Naive thymus-derived CD4-positive, alpha-beta T cell (primary cell): ENCODE measurements at regions not wholly inside any gene's neighbourhood (a gene's known extent, or its start where the extent isn't known, plus 50 kb on each side); places are given as distances from the start of the nearest gene placed in this dataset.

Experiments
- ATAC-seq: fragments of 150-1000 bp; cut with Tn5 transposase; 2 replicates; pipeline ENCODE4 v1.10.0; 2021; ENCODE audit warnings: mild to moderate bottlenecking, moderate library complexity
- CTCF ChIA-PET: fragments of 350-600 bp; sonication (Branson Sonifier 250); formaldehyde crosslinking; loops from one replicate; lab custom pipeline; 2021; ENCODE audit warnings: antibody characterized with exemption; lab: Charles Lee
- POLR2A ChIA-PET: fragments of 350-600 bp; sonication (Branson Sonifier 250); formaldehyde crosslinking; loops from one replicate; lab custom pipeline; 2021; ENCODE audit warnings: antibody characterized with exemption, inconsistent platforms; lab: Charles Lee
- DNase-seq, 9 donors: peaks; one replicate each; pipeline versions ENCODE4 v3.0.0 to v3.0.0-alpha.2; 2020 to 2022; ENCODE audit warnings: mixed read lengths in 1 of 9
- H3K27ac ChIP-seq: one replicate; pipeline ENCODE4 v1.7.0; 2013; ENCODE audit warnings: mild to moderate bottlenecking, low read depth, low read length, moderate library complexity
- H3K27me3 ChIP-seq, 2 donors: one replicate each; pipeline ENCODE4 v1.7.0; 2013; ENCODE audit warnings: low read length in 2 of 2, mild to moderate bottlenecking in 2 of 2, moderate library complexity in 2 of 2; ENCODE audit not compliant: control insufficient read depth in 2 of 2, insufficient read depth in 2 of 2
- H3K36me3 ChIP-seq, 3 experiments: 1 replicate in 2 of 3; 2 replicates in 1 of 3; pipeline ENCODE4 v1.7.0; 2013; ENCODE audit warnings: low read length in 3 of 3, mild to moderate bottlenecking in 3 of 3, moderate library complexity in 1 of 3; ENCODE audit not compliant: insufficient read depth in 3 of 3, control insufficient read depth in 2 of 3
- H3K4me1 ChIP-seq, 2 donors: one replicate each; pipeline ENCODE4 v1.7.0; 2013; ENCODE audit warnings: low read length in 2 of 2, mild to moderate bottlenecking in 2 of 2, moderate library complexity in 1 of 2; ENCODE audit not compliant: control insufficient read depth in 2 of 2, insufficient read depth in 2 of 2
- H3K4me3 ChIP-seq: 2 replicates; pipeline ENCODE4 v1.7.0; 2013; ENCODE audit warnings: mild to moderate bottlenecking, low read length
- H3K9me3 ChIP-seq, 3 experiments: 1 replicate in 2 of 3; 2 replicates in 1 of 3; pipeline ENCODE4 v1.7.0; 2013; ENCODE audit warnings: low read length in 3 of 3; ENCODE audit not compliant: control insufficient read depth in 2 of 3
- H3K27ac Mint-ChIP-seq, 9 donors: one replicate each; pipeline ENCODE4 v1.8.0; 2020 to 2022; ENCODE audit warnings: mixed read lengths in 9 of 9, mild to moderate bottlenecking in 8 of 9, moderate library complexity in 5 of 9, inconsistent platforms in 2 of 9
- H3K27me3 Mint-ChIP-seq, 5 donors: one replicate each; pipeline ENCODE4 v1.8.0; 2021 to 2022; ENCODE audit warnings: mixed read lengths in 5 of 5, mild to moderate bottlenecking in 1 of 5
- H3K36me3 Mint-ChIP-seq, 5 donors: one replicate each; pipeline ENCODE4 v1.8.0; 2020 to 2022; ENCODE audit warnings: mixed read lengths in 5 of 5, mild to moderate bottlenecking in 3 of 5, inconsistent platforms in 1 of 5
- H3K4me1 Mint-ChIP-seq, 7 donors: one replicate each; pipeline ENCODE4 v1.8.0; 2020 to 2022; ENCODE audit warnings: mixed read lengths in 7 of 7, mild to moderate bottlenecking in 3 of 7, inconsistent platforms in 1 of 7
- H3K4me3 Mint-ChIP-seq, 10 donors: one replicate each; pipeline ENCODE4 v1.8.0; 2020 to 2022; ENCODE audit warnings: mild to moderate bottlenecking in 10 of 10, mixed read lengths in 10 of 10, moderate library complexity in 6 of 10, inconsistent platforms in 2 of 10
- H3K9me3 Mint-ChIP-seq, 11 donors: one replicate each; pipeline ENCODE4 v1.8.0; 2020 to 2022; ENCODE audit warnings: mixed read lengths in 11 of 11, mild to moderate bottlenecking in 4 of 11, inconsistent platforms in 1 of 11, moderate library complexity in 1 of 11
- intact Hi-C, 2 donors: fragments of 100-400 bp; cut with micrococcal nuclease; formaldehyde crosslinking; loops; one replicate each; pipeline ENCODE4 v1.15.1; 2023

DNA sequence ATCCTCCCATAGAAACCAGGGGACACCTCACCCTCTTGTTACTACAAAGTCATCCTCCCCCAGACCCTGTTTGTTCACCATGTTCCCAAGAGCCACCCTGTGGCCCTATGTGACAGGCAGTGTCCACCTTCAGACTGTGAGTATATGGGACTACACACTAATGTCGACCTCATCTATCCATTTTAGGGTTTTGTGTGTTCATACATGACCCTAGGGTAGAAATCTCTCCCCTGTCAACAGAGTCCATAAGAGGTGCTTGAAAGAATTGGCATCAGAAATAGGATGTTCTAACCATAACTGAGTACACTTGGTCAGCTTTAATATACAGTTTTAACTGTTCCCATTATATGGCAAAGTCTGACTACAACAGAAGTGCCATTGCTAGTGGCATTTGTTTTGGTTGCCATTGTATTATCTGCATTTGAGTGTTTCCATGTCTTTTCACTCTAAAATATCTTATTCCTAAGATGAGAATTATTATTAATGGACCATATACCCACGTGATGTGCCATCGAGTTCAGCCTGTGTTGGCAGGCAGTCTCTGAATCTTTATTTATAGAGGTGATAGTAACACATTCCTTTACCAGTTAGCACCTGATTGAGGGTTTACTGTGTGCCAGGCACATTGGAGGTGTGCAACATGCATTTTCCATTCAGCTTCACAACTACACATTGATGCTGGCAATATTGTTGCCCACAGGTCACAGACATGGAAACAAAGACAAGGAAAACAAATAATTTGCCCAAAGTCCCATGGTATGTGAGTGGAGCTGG, 590.6 kb upstream of the IGFBP3 start:
- H3K27me3 Mint-ChIP-seq, result no peaks in the 10 kb centered on the region
- Histone ChIP-seq H3K4me1 (no peaks in the 10 kb centered on the region), H3K4me3 (no peak overlapping the region), H3K27me3 (no peaks in the 10 kb centered on the region), H3K36me3 (no peaks in the 10 kb centered on the region), H3K9me3 (no peaks in the 10 kb centered on the region), H3K27ac (no peak overlapping the region)
- intact Hi-C loops, result no loop called here
- DNase-seq (no peak), ATAC-seq (no peak)
- no peaks in the 10 kb centered on the region for H3K36me3 Mint-ChIP-seq
- no peak overlapping the region for H3K27ac Mint-ChIP-seq
- ChIA-PET POLR2A (no interaction called here), CTCF (no interaction called here)
- H3K4me3 Mint-ChIP-seq, result no peak overlapping the region
- H3K9me3 Mint-ChIP-seq, result peaks cover 0 to 9% (median 6%) of the 10 kb centered on the region in 11 donors
- H3K4me1 Mint-ChIP-seq, result peaks cover 0 to 1% (median 0%) of the 10 kb centered on the region in 7 donors

DNA sequence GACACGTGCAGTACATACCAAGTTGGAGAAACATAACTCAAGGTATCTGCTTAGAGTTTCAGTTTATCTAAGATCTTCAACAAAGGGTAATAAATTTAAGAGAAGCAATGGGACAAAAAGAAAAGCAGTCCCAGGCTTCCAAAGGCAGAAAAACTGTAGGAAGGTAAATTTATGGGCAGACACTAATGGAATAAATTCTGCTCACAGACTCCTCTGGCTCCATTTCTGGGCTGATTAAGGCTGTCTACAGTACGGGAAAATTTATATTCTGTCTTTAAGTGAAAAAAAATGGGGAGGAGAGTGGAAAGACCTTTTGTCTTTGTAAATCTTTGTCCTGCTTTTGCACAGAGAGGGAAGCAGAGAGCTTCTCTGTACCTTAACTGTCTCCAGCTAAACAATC, 587.5 kb upstream of the IGFBP3 start:
- Histone ChIP-seq H3K4me1 (no peaks in the 10 kb centered on the region), H3K9me3 (no peaks in the 10 kb centered on the region), H3K27me3 (no peaks in the 10 kb centered on the region), H3K4me3 (no peak overlapping the region), H3K27ac (no peak overlapping the region), H3K36me3 (no peaks in the 10 kb centered on the region)
- no peaks in the 10 kb centered on the region for H3K27me3 Mint-ChIP-seq
- ChIA-PET POLR2A (no interaction called here), CTCF (no interaction called here)
- ATAC-seq (no peak), DNase-seq (no peak)
- intact Hi-C loops, result no loop called here
- no peak overlapping the region for H3K27ac Mint-ChIP-seq
- H3K4me1 Mint-ChIP-seq, result peaks cover 0 to 1% (median 0%) of the 10 kb centered on the region in 7 donors
- peaks cover 0 to 25% (median 9%) of the 10 kb centered on the region in 11 donors for H3K9me3 Mint-ChIP-seq
- no peak overlapping the region for H3K4me3 Mint-ChIP-seq
- no peaks in the 10 kb centered on the region for H3K36me3 Mint-ChIP-seq

DNA sequence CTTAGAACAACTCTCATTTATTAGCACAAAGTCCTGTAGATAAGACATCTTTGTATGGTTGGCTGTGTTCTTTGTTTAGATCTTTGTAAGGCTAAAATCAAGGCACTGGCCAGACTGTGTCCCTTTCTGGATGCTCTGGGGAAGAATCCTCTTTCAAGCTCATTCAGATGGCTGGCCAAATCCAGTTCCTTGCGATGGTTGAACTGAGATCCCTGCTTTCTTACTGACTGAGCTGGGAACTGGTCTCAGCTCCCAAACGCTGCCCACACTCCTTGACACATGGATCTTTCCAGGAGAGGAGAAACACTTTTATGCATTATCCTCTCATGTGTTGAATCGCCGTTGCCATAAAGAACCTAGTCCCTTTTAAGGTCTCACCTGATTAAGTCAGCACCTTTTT, 586.5 kb upstream of the IGFBP3 start:
- Histone ChIP-seq H3K27me3 (no peaks in the 10 kb centered on the region), H3K36me3 (no peaks in the 10 kb centered on the region), H3K27ac (no peak overlapping the region), H3K4me3 (no peak overlapping the region), H3K4me1 (no peaks in the 10 kb centered on the region), H3K9me3 (no peaks in the 10 kb centered on the region)
- ATAC-seq (no peak), DNase-seq (no peak)
- no peaks in the 10 kb centered on the region for H3K27me3 Mint-ChIP-seq
- H3K27ac Mint-ChIP-seq, result no peak overlapping the region
- H3K36me3 Mint-ChIP-seq, result no peaks in the 10 kb centered on the region
- ChIA-PET POLR2A (no interaction called here), CTCF (no interaction called here)
- peaks cover 0 to 30% (median 7%) of the 10 kb centered on the region in 11 donors for H3K9me3 Mint-ChIP-seq
- H3K4me3 Mint-ChIP-seq, result no peak overlapping the region
- peaks cover 0 to 1% (median 0%) of the 10 kb centered on the region in 7 donors for H3K4me1 Mint-ChIP-seq
- intact Hi-C loops, result no loop called here

DNA sequence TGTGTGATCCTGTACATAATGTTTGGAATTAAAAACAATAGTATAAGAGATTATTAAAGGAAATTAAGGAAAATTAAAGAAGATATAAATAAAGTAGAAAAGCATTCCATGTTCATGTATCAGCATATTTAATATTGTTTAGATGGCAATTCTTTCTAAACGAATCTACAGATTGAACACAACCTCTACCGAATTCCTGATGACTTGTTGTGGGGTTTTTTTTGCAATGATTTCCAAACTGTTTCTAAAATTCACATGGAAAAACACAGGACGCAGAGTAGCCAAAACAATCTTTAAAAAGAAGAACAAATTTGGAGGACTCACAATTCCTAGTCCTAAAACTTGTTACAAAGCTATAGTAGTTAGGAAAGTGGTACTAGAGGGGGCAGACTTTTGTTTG, 573.4 kb upstream of the IGFBP3 start:
- H3K27ac Mint-ChIP-seq, result no peak overlapping the region
- Histone ChIP-seq H3K4me3 (no peak overlapping the region), H3K27ac (no peak overlapping the region), H3K27me3 (no peaks in the 10 kb centered on the region), H3K9me3 (no peaks in the 10 kb centered on the region), H3K4me1 (no peaks in the 10 kb centered on the region), H3K36me3 (no peaks in the 10 kb centered on the region)
- no peaks in the 10 kb centered on the region for H3K27me3 Mint-ChIP-seq
- H3K9me3 Mint-ChIP-seq, result peaks cover 7 to 54% (median 18%) of the 10 kb centered on the region in 11 donors
- H3K4me1 Mint-ChIP-seq, result no peaks in the 10 kb centered on the region
- no peaks in the 10 kb centered on the region for H3K36me3 Mint-ChIP-seq
- DNase-seq (no peak), ATAC-seq (no peak)
- intact Hi-C loops, result no loop called here
- CTCF ChIA-PET, result no interaction called here
- no peak overlapping the region for H3K4me3 Mint-ChIP-seq
- POLR2A ChIA-PET, result no interaction called here

DNA sequence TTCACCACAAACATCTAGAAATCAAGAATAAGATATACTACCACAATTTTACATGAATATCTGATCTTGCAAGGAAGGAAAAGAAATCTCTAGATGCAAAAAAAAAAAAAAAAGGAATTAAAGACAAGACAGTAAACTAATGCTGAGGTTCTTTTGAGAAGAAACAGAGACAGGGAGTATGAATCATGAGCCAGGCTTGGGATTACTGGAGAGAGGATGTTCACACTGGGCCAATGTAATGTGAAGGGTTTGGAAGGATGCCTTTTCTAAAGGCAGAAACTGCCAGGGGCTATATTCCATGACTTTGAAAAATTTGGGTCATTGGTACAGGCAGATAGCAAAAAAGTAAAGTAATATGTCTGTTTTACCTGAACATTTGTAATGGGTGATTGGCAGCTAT, 573.0 kb upstream of the IGFBP3 start:
- H3K36me3 Mint-ChIP-seq, result no peaks in the 10 kb centered on the region
- H3K4me3 Mint-ChIP-seq, result no peak overlapping the region
- Histone ChIP-seq H3K27ac (no peak overlapping the region), H3K4me1 (no peaks in the 10 kb centered on the region), H3K27me3 (no peaks in the 10 kb centered on the region), H3K9me3 (no peaks in the 10 kb centered on the region), H3K4me3 (no peak overlapping the region), H3K36me3 (no peaks in the 10 kb centered on the region)
- H3K27ac Mint-ChIP-seq, result peak overlapping the region in 1 of 9 donors; percentile 73
- no peaks in the 10 kb centered on the region for H3K27me3 Mint-ChIP-seq
- intact Hi-C loops, result no loop called here
- H3K9me3 Mint-ChIP-seq, result peaks cover 7 to 54% (median 18%) of the 10 kb centered on the region in 11 donors
- ATAC-seq, result no peak
- ChIA-PET CTCF (no interaction called here), POLR2A (no interaction called here)
- DNase-seq, result no peak
- H3K4me1 Mint-ChIP-seq, result no peaks in the 10 kb centered on the region

DNA sequence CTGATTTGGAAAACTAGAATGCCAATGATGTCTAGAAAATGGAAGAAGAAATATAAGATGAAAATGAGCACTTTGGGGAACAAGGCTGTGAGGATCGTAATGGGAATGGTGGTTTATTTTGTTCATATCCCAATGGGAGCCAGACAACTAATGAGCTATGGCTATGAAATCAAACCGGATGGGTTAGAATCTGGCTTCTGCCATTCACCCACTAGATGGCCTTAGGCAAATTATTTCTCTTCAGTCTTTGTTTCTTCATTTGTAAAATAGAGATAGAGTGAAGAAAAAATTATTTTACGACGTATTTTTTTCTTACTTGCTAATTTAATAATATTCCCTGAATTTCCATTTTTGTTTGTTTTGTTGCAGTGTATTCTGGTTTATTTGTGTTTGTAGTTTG, 572.1 kb upstream of the IGFBP3 start:
- intact Hi-C loops, result no loop called here

DNA sequence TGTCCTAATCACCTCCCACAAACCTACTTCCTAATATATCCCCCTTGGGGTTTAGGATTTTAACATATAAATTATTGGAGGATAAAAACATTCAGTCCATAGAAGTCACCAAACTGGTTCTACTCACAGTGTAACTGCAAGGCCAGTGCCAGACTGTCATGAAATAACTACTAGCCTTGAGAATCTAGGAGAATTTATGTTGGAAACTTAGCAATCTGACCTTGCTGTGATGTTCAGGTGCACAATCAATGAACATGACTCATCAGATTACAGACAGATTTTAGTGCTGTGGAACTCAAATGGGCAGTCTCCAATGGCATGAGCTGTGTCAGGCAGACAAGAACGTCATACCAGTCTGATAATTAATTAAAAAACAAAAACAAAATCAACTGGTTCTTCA, 571.4 kb upstream of the IGFBP3 start:
- intact Hi-C loops, result no loop called here
- no peak for ATAC-seq
- H3K9me3 ChIP-seq, result no peaks in the 10 kb centered on the region
- H3K4me1 ChIP-seq, result no peaks in the 10 kb centered on the region
- no peaks in the 10 kb centered on the region for H3K36me3 Mint-ChIP-seq
- H3K4me3 ChIP-seq, result no peak overlapping the region
- DNase-seq, result no peak
- H3K9me3 Mint-ChIP-seq, result peaks cover 3 to 43% (median 8%) of the 10 kb centered on the region in 11 donors
- ChIA-PET CTCF (no interaction called here), POLR2A (no interaction called here)
- H3K27me3 Mint-ChIP-seq, result no peaks in the 10 kb centered on the region
- H3K4me3 Mint-ChIP-seq, result no peak overlapping the region
- no peaks in the 10 kb centered on the region for H3K4me1 Mint-ChIP-seq
- no peaks in the 10 kb centered on the region for H3K36me3 ChIP-seq
- no peaks in the 10 kb centered on the region for H3K27me3 ChIP-seq
- no peak overlapping the region for H3K27ac Mint-ChIP-seq
- no peak overlapping the region for H3K27ac ChIP-seq

More for the DNA sequence above, 572.1 kb upstream of the IGFBP3 start:
- Mint-ChIP-seq H3K27me3 (no peaks in the 10 kb centered on the region), H3K27ac (no peak overlapping the region), H3K36me3 (no peaks in the 10 kb centered on the region), H3K4me3 (no peak overlapping the region), H3K9me3 (peaks cover 5 to 47% (median 10%) of the 10 kb centered on the region in 11 donors), H3K4me1 (no peaks in the 10 kb centered on the region)
- Histone ChIP-seq H3K4me3 (no peak overlapping the region), H3K4me1 (no peaks in the 10 kb centered on the region), H3K27me3 (no peaks in the 10 kb centered on the region), H3K9me3 (no peaks in the 10 kb centered on the region), H3K27ac (no peak overlapping the region), H3K36me3 (no peaks in the 10 kb centered on the region)
- ATAC-seq (no peak), DNase-seq (no peak)
- ChIA-PET POLR2A (no interaction called here), CTCF (no interaction called here)
